ENCODE measurements at regions not wholly inside any gene's neighbourhood (a gene's known extent, or its start where the extent isn't known, plus 50 kb on each side); places are given as distances from the start of the nearest gene placed in this dataset.
A peak's percentile ranks its signal among the peaks of the same experiment; 100 is the strongest.

DNA sequence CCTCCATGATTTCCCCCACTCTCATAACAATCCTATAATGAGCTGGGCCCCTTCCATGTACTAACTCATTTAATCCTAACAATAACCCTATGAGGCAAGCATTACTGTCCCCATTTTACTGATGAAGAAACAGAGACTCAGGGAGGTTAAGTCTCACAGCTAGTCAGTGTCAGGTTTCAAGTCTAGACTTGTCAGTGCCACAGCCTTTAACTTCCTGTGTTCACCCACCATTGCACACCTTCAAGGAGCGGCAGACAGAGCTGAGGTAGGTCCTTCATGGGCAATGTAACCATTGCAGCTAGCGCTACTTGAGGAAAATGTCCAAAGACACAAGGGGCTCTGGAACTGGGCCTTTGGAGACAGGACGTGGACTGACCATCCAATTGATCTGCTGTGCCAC is 105.8 kb upstream of the CTNNB1 start:
- no peaks in the 10 kb centered on the region for H3K36me3 Mint-ChIP-seq (ENCODE audit: low read depth)
- H3K27ac Mint-ChIP-seq, result no peak overlapping the region
- no peak overlapping the region for H3K4me3 Mint-ChIP-seq
- no peak for DNase-seq
- H3K4me1 Mint-ChIP-seq, result no peaks in the 10 kb centered on the region
- H3K27me3 Mint-ChIP-seq, result peaks cover 7% of the 10 kb centered on the region
- H3K9me3 ChIP-seq (ENCODE audit: control insufficient read depth, low read length, poor library complexity, severe bottlenecking), result no peaks in the 10 kb centered on the region
- no peak for ATAC-seq

DNA sequence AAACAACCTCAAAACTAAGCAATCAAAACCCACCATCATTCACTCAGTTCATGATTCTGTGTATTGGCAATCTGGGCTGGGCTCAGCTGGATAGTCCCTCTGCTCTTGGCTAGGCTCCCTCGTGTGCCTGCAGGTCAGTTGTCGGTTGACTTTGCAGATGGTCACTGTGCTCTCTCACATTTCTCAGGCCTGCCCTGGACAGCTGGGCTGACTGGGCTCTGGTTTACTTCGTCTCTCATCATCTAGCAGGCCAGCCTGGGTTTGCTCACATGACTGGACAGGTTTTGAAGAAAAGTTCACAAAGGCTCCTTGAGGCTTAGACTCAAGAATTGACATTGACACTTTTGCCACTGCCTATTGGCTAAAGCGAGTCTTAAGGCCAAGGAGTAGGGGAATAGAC is 105.0 kb upstream of the CTNNB1 start:
- Mint-ChIP-seq H3K36me3 (ENCODE audit: low read depth) (no peaks in the 10 kb centered on the region), H3K27me3 (peaks cover 4% of the 10 kb centered on the region), H3K27ac (no peak overlapping the region), H3K4me3 (no peak overlapping the region), H3K4me1 (no peaks in the 10 kb centered on the region)
- DNase-seq (no peak), ATAC-seq (no peak)
- H3K9me3 ChIP-seq (ENCODE audit: control insufficient read depth, low read length, poor library complexity, severe bottlenecking), result no peaks in the 10 kb centered on the region

DNA sequence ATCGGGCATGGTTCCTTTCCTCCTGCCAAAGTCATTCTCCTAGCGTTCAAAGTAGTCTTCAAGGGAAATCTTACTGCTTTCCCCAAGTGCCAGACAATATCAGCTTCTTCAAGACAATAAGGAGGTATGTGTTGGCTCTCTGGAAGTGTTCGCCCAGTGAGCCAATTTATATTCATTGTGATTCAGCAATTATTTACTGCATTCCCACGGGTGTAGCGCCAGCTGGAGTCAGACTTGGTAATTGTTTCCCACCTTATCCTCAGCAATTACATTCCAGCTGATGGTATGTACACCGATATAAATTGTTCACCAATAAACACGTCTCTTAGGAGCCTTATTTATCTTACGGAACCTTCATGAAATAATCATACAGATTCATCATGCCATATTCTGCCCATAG is 103.6 kb upstream of the CTNNB1 start:
- Mint-ChIP-seq H3K36me3 (ENCODE audit: low read depth) (no peaks in the 10 kb centered on the region), H3K27me3 (peaks cover 4% of the 10 kb centered on the region), H3K4me3 (no peak overlapping the region), H3K27ac (no peak overlapping the region), H3K4me1 (no peaks in the 10 kb centered on the region)
- ATAC-seq (no peak), DNase-seq (no peak)
- H3K9me3 ChIP-seq (ENCODE audit: control insufficient read depth, low read length, poor library complexity, severe bottlenecking), result no peaks in the 10 kb centered on the region

- ATAC-seq (no peak), DNase-seq (no peak)
- Mint-ChIP-seq H3K4me1 (no peaks in the 10 kb centered on the region), H3K27me3 (peaks cover 4% of the 10 kb centered on the region), H3K36me3 (ENCODE audit: low read depth) (no peaks in the 10 kb centered on the region), H3K4me3 (no peak overlapping the region), H3K27ac (no peak overlapping the region)
- no peaks in the 10 kb centered on the region for H3K9me3 ChIP-seq (ENCODE audit: control insufficient read depth, low read length, poor library complexity, severe bottlenecking)
Measured at GRCh38 chr3:41097896-41098496, 101.3 kb upstream of the CTNNB1 start.

DNA sequence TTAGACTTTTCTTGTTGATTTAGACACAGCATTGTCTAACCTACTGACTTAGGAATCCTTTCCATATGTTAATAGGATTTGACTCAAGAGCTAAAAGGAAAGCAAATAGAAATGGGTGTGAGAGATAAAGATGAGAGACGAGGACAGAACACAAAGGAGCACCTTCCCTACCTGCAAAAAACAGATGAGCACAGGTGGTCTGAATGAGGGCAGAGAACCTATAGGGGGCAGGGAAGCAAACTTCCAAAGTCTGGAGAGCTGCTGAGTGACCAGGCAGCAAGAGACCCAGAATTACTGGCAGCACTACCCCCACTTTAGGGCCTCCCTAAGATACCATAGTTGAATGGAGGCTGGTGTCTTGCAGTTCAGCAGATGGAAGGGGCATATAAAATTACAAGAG is 98.1 kb upstream of the CTNNB1 start:
- no peak overlapping the region for H3K4me3 Mint-ChIP-seq
- H3K27ac Mint-ChIP-seq, result no peak overlapping the region
- no peak for ATAC-seq
- no peaks in the 10 kb centered on the region for H3K36me3 Mint-ChIP-seq (ENCODE audit: low read depth)
- no peaks in the 10 kb centered on the region for H3K4me1 Mint-ChIP-seq
- H3K27me3 Mint-ChIP-seq, result no peaks in the 10 kb centered on the region
- DNase-seq, result no peak
- H3K9me3 ChIP-seq (ENCODE audit: control insufficient read depth, low read length, poor library complexity, severe bottlenecking), result no peaks in the 10 kb centered on the region

- no peaks in the 10 kb centered on the region for H3K36me3 Mint-ChIP-seq (ENCODE audit: low read depth)
- DNase-seq (no peak), ATAC-seq (no peak)
- H3K4me3 Mint-ChIP-seq, result no peak overlapping the region
- no peaks in the 10 kb centered on the region for H3K4me1 Mint-ChIP-seq
- no peaks in the 10 kb centered on the region for H3K27me3 Mint-ChIP-seq
- H3K27ac Mint-ChIP-seq, result no peak overlapping the region
- no peaks in the 10 kb centered on the region for H3K9me3 ChIP-seq (ENCODE audit: control insufficient read depth, low read length, poor library complexity, severe bottlenecking)
Measured at GRCh38 chr3:41102053-41102556, 97.2 kb upstream of the CTNNB1 start.

GRCh38 chr3:41102750-41103149 is 96.6 kb upstream of the CTNNB1 start:
- no peak for ATAC-seq
- no peak for DNase-seq
- H3K4me3 Mint-ChIP-seq, result no peak overlapping the region
- no peak overlapping the region for H3K27ac Mint-ChIP-seq
- H3K36me3 Mint-ChIP-seq (ENCODE audit: low read depth), result no peaks in the 10 kb centered on the region
- no peaks in the 10 kb centered on the region for H3K27me3 Mint-ChIP-seq
- no peaks in the 10 kb centered on the region for H3K4me1 Mint-ChIP-seq
- H3K9me3 ChIP-seq (ENCODE audit: control insufficient read depth, low read length, poor library complexity, severe bottlenecking), result no peaks in the 10 kb centered on the region

DNA sequence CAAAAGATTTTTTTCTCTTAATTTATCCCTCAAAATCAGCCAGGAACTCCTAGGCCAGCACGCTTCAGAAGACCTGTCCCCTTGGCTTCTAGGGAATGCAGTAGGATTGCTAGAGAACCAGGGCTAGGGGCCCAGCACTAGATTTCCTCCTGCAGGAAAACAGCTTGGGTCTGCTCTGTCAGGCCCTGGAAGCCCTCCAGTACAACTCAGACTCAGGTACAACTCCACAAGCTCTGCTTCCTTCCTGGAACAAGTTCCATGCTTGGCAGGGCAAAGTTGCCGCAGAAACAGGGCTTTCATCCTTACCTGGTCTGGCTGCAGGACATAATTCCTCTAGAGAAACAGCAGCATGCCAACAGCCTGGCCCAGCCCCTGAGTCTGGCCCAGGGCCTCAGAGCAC is 96.1 kb upstream of the CTNNB1 start:
- no peak for ATAC-seq
- DNase-seq, result no peak
- no peaks in the 10 kb centered on the region for H3K9me3 ChIP-seq (ENCODE audit: control insufficient read depth, low read length, poor library complexity, severe bottlenecking)
- Mint-ChIP-seq H3K27me3 (no peaks in the 10 kb centered on the region), H3K27ac (no peak overlapping the region), H3K4me1 (no peaks in the 10 kb centered on the region), H3K4me3 (no peak overlapping the region), H3K36me3 (ENCODE audit: low read depth) (no peaks in the 10 kb centered on the region)

DNA sequence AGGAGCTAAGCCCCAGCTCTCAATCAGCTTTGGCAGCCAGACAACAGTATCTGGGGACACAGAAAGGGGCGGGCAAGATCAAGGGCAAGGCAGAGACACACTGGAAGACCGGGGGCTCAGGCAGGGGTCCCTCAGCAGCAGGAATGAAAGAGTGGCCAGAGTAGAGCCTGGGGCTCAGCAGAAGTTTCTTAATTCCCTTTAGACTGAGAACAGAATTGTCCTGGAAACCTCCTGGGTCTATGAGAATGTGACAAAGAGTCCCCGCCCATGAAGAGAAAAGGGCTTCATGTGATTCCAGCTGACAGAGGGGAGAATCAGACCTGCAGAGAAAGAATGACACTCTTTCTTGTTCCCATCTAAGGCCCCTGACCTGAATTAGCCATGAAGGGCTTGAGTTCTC is 95.2 kb upstream of the CTNNB1 start:
- ATAC-seq (no peak), DNase-seq (no peak)
- Mint-ChIP-seq H3K27ac (no peak overlapping the region), H3K27me3 (no peaks in the 10 kb centered on the region), H3K36me3 (ENCODE audit: low read depth) (no peaks in the 10 kb centered on the region), H3K4me1 (no peaks in the 10 kb centered on the region), H3K4me3 (no peak overlapping the region)
- no peaks in the 10 kb centered on the region for H3K9me3 ChIP-seq (ENCODE audit: control insufficient read depth, low read length, poor library complexity, severe bottlenecking)

- DNase-seq, result no peak
- H3K4me3 Mint-ChIP-seq, result no peak overlapping the region
- H3K9me3 ChIP-seq (ENCODE audit: control insufficient read depth, low read length, poor library complexity, severe bottlenecking), result no peaks in the 10 kb centered on the region
- ATAC-seq, result no peak
- H3K27ac Mint-ChIP-seq, result no peak overlapping the region
- H3K4me1 Mint-ChIP-seq, result no peaks in the 10 kb centered on the region
- H3K27me3 Mint-ChIP-seq, result no peaks in the 10 kb centered on the region
- H3K36me3 Mint-ChIP-seq (ENCODE audit: low read depth), result no peaks in the 10 kb centered on the region
Measured at GRCh38 chr3:41106691-41107090, 92.6 kb upstream of the CTNNB1 start.

DNA sequence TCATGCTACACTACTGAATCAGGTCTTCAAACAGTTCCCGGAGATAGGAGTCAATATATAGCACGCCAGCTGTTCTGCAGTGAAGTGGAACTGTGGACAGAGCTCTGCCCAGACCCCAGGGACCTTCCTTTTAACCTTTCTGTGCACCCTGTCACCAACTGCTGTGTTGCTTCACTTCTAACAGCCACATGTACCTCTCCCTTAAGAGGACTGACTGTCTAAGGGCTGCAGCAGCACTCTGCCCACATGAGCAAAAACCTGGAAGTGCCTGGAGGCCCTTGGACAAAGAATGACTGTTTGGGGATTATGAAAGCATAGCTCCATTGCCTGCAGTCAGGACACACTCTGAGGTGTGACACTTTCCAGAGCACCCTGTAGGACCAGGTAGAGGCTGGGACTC is 88.3 kb upstream of the CTNNB1 start:
- ATAC-seq (no peak), DNase-seq (no peak)
- no peaks in the 10 kb centered on the region for H3K9me3 ChIP-seq (ENCODE audit: control insufficient read depth, low read length, poor library complexity, severe bottlenecking)
- no peaks in the 10 kb centered on the region for H3K36me3 Mint-ChIP-seq (ENCODE audit: low read depth)
- no peak overlapping the region for H3K27ac Mint-ChIP-seq
- peaks cover 2% of the 10 kb centered on the region for H3K4me1 Mint-ChIP-seq
- H3K27me3 Mint-ChIP-seq, result no peaks in the 10 kb centered on the region
- no peak overlapping the region for H3K4me3 Mint-ChIP-seq

- Mint-ChIP-seq H3K27ac (no peak overlapping the region), H3K4me3 (no peak overlapping the region), H3K36me3 (ENCODE audit: low read depth) (no peaks in the 10 kb centered on the region), H3K4me1 (peaks cover 9% of the 10 kb centered on the region), H3K27me3 (no peaks in the 10 kb centered on the region)
- no peak for ATAC-seq
- DNase-seq, result no peak
- no peaks in the 10 kb centered on the region for H3K9me3 ChIP-seq (ENCODE audit: control insufficient read depth, low read length, poor library complexity, severe bottlenecking)
Measured at GRCh38 chr3:41112466-41112865, 86.8 kb upstream of the CTNNB1 start.

- Mint-ChIP-seq H3K36me3 (ENCODE audit: low read depth) (no peaks in the 10 kb centered on the region), H3K4me1 (peaks cover 25% of the 10 kb centered on the region), H3K4me3 (no peak overlapping the region), H3K27me3 (no peaks in the 10 kb centered on the region), H3K27ac (no peak overlapping the region)
- H3K9me3 ChIP-seq (ENCODE audit: control insufficient read depth, low read length, poor library complexity, severe bottlenecking), result no peaks in the 10 kb centered on the region
- DNase-seq (no peak), ATAC-seq (no peak)
Measured at GRCh38 chr3:41115069-41115468, 84.2 kb upstream of the CTNNB1 start.

DNA sequence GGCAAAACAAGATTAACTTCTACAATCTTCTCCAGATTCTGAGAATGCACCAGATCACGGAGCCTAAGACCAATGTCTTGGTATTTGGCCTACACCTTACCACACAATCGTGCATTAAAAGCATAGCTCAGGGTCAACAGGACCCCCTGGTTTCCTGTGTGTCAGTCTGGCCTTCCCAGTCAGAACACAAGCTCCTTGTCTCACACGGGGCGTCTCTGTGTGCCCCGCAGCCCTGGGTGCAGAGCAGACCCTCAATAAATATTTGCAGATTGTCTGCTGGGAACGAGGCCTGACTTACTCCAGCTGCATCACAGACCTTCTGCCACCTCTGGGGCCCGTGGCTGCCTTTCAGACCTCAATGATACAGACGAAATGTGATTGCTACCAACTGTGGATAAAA is 82.5 kb upstream of the CTNNB1 start:
- no peaks in the 10 kb centered on the region for H3K9me3 ChIP-seq (ENCODE audit: control insufficient read depth, low read length, poor library complexity, severe bottlenecking)
- Mint-ChIP-seq H3K27me3 (no peaks in the 10 kb centered on the region), H3K27ac (peak overlapping the region; percentile 89), H3K4me1 (peaks cover 25% of the 10 kb centered on the region), H3K4me3 (no peak overlapping the region), H3K36me3 (ENCODE audit: low read depth) (no peaks in the 10 kb centered on the region)
- no peak for ATAC-seq
- no peak for DNase-seq

Data from T-helper 17 cell (primary cell).